ENCODE measurements at regions not wholly inside any gene's neighbourhood (a gene's known extent, or its start where the extent isn't known, plus 50 kb on each side); places are given as distances from the start of the nearest gene placed in this dataset.

- no peak overlapping the region for H2BK5ac ChIP-seq (ENCODE audit: low read depth, low read length, poor library complexity, severe bottlenecking)
- ATAC-seq (ENCODE audit: low read depth), result no peak
- H2AK5ac ChIP-seq (ENCODE audit: low read depth, low read length), result no peak overlapping the region
- H3K18ac ChIP-seq (ENCODE audit: low read depth, low read length), result no peak overlapping the region
- H3K27ac ChIP-seq (ENCODE audit: insufficient read depth, low read length), result no peak overlapping the region
- H2BK15ac ChIP-seq (ENCODE audit: low read depth, low read length), result no peak overlapping the region
- H4K8ac ChIP-seq (ENCODE audit: low read depth in 2 of 2, low read length in 2 of 2), result no peak overlapping the region
- H4K5ac ChIP-seq (ENCODE audit: low read depth, low read length), result no peak overlapping the region
- H2AK9ac ChIP-seq (replicated peaks; ENCODE audit: low read depth, low read length, poor library complexity), result no peak overlapping the region
- no TSS peak for BruUV-seq (replicated peaks)
- H2BK120ac ChIP-seq (ENCODE audit: low read depth, low read length), result no peak overlapping the region
- H3K4ac ChIP-seq (ENCODE audit: low read depth, low read length), result no peak overlapping the region
- no peaks in the 10 kb centered on the region; the same call in 1 of the 2 replicates for H3K9me3 ChIP-seq (ENCODE audit: control insufficient read depth, insufficient read depth, low read length)
- in situ Hi-C loops (cut with MboI; ENCODE audit: low sequenced_read_pairs) (no loop called here), intact Hi-C loops (cut with micrococcal nuclease) (no loop called here), dilution Hi-C loops (cut with HindIII; ENCODE audit: low sequenced_read_pairs, unreplicated experiment) (no loop called here)
- TF ChIP-seq NFE2L2 (IDR thresholded peaks at IDR 0.05; ENCODE audit: low read depth, low read length) (no peak), CHD1 (IDR thresholded peaks at IDR 0.05; ENCODE audit: low read depth, low read length) (no peak), MXI1 (IDR thresholded peaks at IDR 0.05; ENCODE audit: borderline replicate concordance, low read depth, low read length) (no peak), RFX5 (IDR thresholded peaks at IDR 0.05; ENCODE audit: low read depth, low read length) (no peak), SMC3 (IDR thresholded peaks at IDR 0.05; ENCODE audit: low read depth, low read length) (no peak), FOS (IDR thresholded peaks at IDR 0.05; ENCODE audit: low read depth, low read length) (no peak), MAZ (IDR thresholded peaks at IDR 0.05; ENCODE audit: borderline replicate concordance, low read depth, low read length) (no peak), USF2 (IDR thresholded peaks at IDR 0.05; ENCODE audit: low read depth, low read length) (no peak), MAFK (IDR thresholded peaks at IDR 0.05; ENCODE audit: low read depth, low read length) (no peak), RAD21 (IDR thresholded peaks at IDR 0.05; ENCODE audit: low read length) (no peak), RCOR1 (IDR thresholded peaks at IDR 0.05; ENCODE audit: insufficient replicate concordance, low read length) (no peak), POLR2A (IDR thresholded peaks at IDR 0.05; ENCODE audit: low read depth, low read length) (no peak), CEBPB (IDR thresholded peaks at IDR 0.05; ENCODE audit: low read depth, low read length) (no peak)
- TF ChIP-seq, protein P1, sequence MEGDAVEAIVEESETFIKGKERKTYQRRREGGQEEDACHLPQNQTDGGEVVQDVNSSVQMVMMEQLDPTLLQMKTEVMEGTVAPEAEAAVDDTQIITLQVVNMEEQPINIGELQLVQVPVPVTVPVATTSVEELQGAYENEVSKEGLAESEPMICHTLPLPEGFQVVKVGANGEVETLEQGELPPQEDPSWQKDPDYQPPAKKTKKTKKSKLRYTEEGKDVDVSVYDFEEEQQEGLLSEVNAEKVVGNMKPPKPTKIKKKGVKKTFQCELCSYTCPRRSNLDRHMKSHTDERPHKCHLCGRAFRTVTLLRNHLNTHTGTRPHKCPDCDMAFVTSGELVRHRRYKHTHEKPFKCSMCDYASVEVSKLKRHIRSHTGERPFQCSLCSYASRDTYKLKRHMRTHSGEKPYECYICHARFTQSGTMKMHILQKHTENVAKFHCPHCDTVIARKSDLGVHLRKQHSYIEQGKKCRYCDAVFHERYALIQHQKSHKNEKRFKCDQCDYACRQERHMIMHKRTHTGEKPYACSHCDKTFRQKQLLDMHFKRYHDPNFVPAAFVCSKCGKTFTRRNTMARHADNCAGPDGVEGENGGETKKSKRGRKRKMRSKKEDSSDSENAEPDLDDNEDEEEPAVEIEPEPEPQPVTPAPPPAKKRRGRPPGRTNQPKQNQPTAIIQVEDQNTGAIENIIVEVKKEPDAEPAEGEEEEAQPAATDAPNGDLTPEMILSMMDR (conservative IDR thresholded peaks at IDR 0.05; ENCODE audit: low read depth, low read length), result no peak
- WGBS, 2 experiments (ENCODE audit: extremely low coverage in 2 of 2, insufficient read length in 1 of 2), result no CpG with 5 or more reads among the region's 2 CpGs
- no peak overlapping the region for H2BK20ac ChIP-seq (ENCODE audit: low read depth, low read length)
- H3K79me1 ChIP-seq (ENCODE audit: low read depth in 1 of 2, low read length in 2 of 2), result no peaks in the 10 kb centered on the region
- H3K9me1 ChIP-seq (ENCODE audit: insufficient read depth, low read length), result no peaks in the 10 kb centered on the region
- H3K9ac ChIP-seq (ENCODE audit: low read depth, low read length), result no peak overlapping the region
- H3K23ac ChIP-seq (ENCODE audit: low read depth, low read length), result no peak overlapping the region
- no peak overlapping the region for H3K4me3 ChIP-seq (ENCODE audit: insufficient read depth, low read depth, low read length)
- no peak overlapping the region for H4K91ac ChIP-seq (ENCODE audit: insufficient read depth, low read depth, low read length)
- no peaks in the 10 kb centered on the region for H3K27me3 ChIP-seq (ENCODE audit: control insufficient read depth, insufficient read depth, low read length)
- no peak overlapping the region for H2AFZ ChIP-seq (replicated peaks; ENCODE audit: low read length, poor library complexity)
- no peaks in the 10 kb centered on the region for H3K4me1 ChIP-seq (ENCODE audit: control insufficient read depth, insufficient read depth, low read length)
- CTCF ChIA-PET, result no interaction called here
- no peaks in the 10 kb centered on the region for H4K20me1 ChIP-seq (ENCODE audit: insufficient read depth, low read length)
- no peak overlapping the region for H3K56ac ChIP-seq (ENCODE audit: extremely low read depth, insufficient read depth, low read length)
- H3K14ac ChIP-seq (replicated peaks; ENCODE audit: low read depth, low read length), result no peak overlapping the region
- H3K36me3 ChIP-seq (ENCODE audit: control insufficient read depth, insufficient read depth, low read length), result no peaks in the 10 kb centered on the region
- POLR2A ChIA-PET (ENCODE audit: unreplicated experiment), result no interaction called here
- H3K4me2 ChIP-seq (ENCODE audit: low read depth, low read length), result no peak overlapping the region
- no peak for DNase-seq
Observed at GRCh38 chr15:45913451-45913850, 278.6 kb downstream of the SQOR start.

Measured in IMR-90 (cell line).